PC-9 (cell line): ENCODE measurements at regions not wholly inside any gene's neighbourhood (a gene's known extent, or its start where the extent isn't known, plus 50 kb on each side); places are given as distances from the start of the nearest gene placed in this dataset.

ENCODE experiments used
- BruUV-seq: library from RNA; stranded (reverse); fragments of 400-500 nt; replicated peaks from 2 replicates; lab custom pipeline; 2021; lab: Mats Ljungman, UMichigan
- CTCF ChIA-PET: fragments of 300-600 bp; sonication (Branson Sonifier 250); formaldehyde crosslinking; loops from one replicate; lab custom pipeline; 2022; ENCODE audit warnings: antibody characterized with exemption; lab: Charles Lee
- POLR2A ChIA-PET: fragments of 300-600 bp; sonication (Branson Sonifier 250); formaldehyde crosslinking; loops from one replicate; lab custom pipeline; 2022; ENCODE audit warnings: antibody characterized with exemption; ENCODE audit not compliant: unreplicated experiment; lab: Charles Lee
- DNase-seq, 2 experiments: peaks; one replicate each; pipeline versions ENCODE4 v3.0.0 to v3.0.0-alpha.2; 2015 to 2022; ENCODE audit warnings: mixed read lengths in 1 of 2
- H2AFZ ChIP-seq: fragments of 200-600 bp; sonication (generic); 2 replicates; pipeline ENCODE4 v1.8.1; 2017; ENCODE audit warnings: antibody characterized with exemption
- H3F3A ChIP-seq: fragments of 200-600 bp; sonication (generic); 2 replicates; pipeline ENCODE4 v1.8.1; 2017; ENCODE audit warnings: antibody characterized with exemption, mild to moderate bottlenecking, low read depth; ENCODE audit not compliant: insufficient read depth
- H3K27ac ChIP-seq: fragments of 200-600 bp; sonication (generic); 2 replicates; pipeline ENCODE4 v1.6.1; 2016; ENCODE audit warnings: mixed run types
- H3K27me3 ChIP-seq: fragments of 200-600 bp; sonication (generic); 2 replicates; pipeline ENCODE4 v1.6.1; 2016; ENCODE audit warnings: low read depth, mixed run types; ENCODE audit not compliant: insufficient read depth
- H3K36me3 ChIP-seq: fragments of 200-600 bp; sonication (generic); 2 replicates; pipeline ENCODE4 v1.6.1; 2016; ENCODE audit warnings: low read depth, mixed run types
- H3K4me1 ChIP-seq: fragments of 200-600 bp; sonication (generic); replicated peaks from 2 replicates; pipeline ENCODE4 v1.6.1; 2016; ENCODE audit warnings: mixed run types; ENCODE audit not compliant: insufficient read depth
- H3K4me2 ChIP-seq: fragments of 200-600 bp; sonication (generic); 2 replicates; pipeline ENCODE4 v1.6.1; 2017; ENCODE audit warnings: mixed run types
- H3K4me3 ChIP-seq: fragments of 200-600 bp; sonication (generic); 2 replicates; pipeline ENCODE4 v1.6.1; 2016; ENCODE audit warnings: mixed run types
- H3K79me2 ChIP-seq: fragments of 200-600 bp; sonication (generic); 2 replicates; pipeline ENCODE4 v1.6.1; 2017; ENCODE audit warnings: low read depth, mixed run types
- H3K9me2 ChIP-seq: fragments of 200-600 bp; sonication (generic); 2 replicates; pipeline ENCODE4 v1.8.1; 2017; ENCODE audit warnings: mild to moderate bottlenecking; ENCODE audit not compliant: insufficient read depth
- H3K9me3 ChIP-seq: fragments of 200-600 bp; sonication (generic); 2 replicates; pipeline ENCODE4 v1.8.1; 2016; ENCODE audit warnings: low read depth; ENCODE audit not compliant: insufficient read depth
- H4K20me1 ChIP-seq: fragments of 200-600 bp; sonication (generic); 2 replicates; pipeline ENCODE4 v1.8.1; 2017; ENCODE audit not compliant: insufficient read depth
- EZH2 ChIP-seq: fragments of 200-600 bp; sonication (generic); IDR thresholded peaks from 2 replicates; pipeline ENCODE4 v1.8.0; 2017; ENCODE audit warnings: antibody characterized with exemption, low read depth
- intact Hi-C: fragments of 100-400 bp; cut with micrococcal nuclease; formaldehyde crosslinking; loops from one replicate; pipeline ENCODE4 v1.10.0; 2022; ENCODE audit not compliant: unreplicated experiment
- TF ChIP-seq, protein P1 (sequence below): fragments of 200-600 bp; sonication (generic); conservative IDR thresholded peaks from 2 replicates; pipeline ENCODE4 v1.6.1; 2017; ENCODE audit warnings: mixed run types, antibody characterized with exemption, mild to moderate bottlenecking, moderate library complexity

DNA sequence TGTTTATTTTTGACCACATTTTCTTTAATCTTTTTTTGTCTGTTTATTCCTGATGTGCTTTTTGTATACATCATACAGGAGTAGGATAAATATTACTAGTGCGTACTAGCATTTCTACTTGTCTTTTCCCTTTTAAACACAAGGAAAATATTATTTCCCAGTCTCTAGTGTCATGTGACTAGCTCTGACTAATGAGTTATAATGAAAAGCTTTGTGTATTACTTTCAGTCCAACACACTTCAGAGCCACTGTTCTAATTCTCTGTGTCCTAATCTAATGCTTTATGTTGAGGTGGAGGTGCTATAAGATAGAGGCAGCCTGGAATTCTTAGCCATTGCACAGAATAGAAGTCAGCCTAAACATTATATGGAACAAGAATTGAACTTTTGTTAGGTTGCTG, 65.0 kb upstream of the RAB18 start:
- TF ChIP-seq, protein P1, sequence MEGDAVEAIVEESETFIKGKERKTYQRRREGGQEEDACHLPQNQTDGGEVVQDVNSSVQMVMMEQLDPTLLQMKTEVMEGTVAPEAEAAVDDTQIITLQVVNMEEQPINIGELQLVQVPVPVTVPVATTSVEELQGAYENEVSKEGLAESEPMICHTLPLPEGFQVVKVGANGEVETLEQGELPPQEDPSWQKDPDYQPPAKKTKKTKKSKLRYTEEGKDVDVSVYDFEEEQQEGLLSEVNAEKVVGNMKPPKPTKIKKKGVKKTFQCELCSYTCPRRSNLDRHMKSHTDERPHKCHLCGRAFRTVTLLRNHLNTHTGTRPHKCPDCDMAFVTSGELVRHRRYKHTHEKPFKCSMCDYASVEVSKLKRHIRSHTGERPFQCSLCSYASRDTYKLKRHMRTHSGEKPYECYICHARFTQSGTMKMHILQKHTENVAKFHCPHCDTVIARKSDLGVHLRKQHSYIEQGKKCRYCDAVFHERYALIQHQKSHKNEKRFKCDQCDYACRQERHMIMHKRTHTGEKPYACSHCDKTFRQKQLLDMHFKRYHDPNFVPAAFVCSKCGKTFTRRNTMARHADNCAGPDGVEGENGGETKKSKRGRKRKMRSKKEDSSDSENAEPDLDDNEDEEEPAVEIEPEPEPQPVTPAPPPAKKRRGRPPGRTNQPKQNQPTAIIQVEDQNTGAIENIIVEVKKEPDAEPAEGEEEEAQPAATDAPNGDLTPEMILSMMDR, result no peak
- TF ChIP-seq EZH2, result no peak
- Histone ChIP-seq H2AFZ (no peak overlapping the region), H3K9me3 (no peaks in the 10 kb centered on the region), H3K4me1 (no peaks in the 10 kb centered on the region), H3K9me2 (no peaks in the 10 kb centered on the region), H3F3A (no peaks in the 10 kb centered on the region), H3K27me3 (0 out of 2 replicates have a peak, but pooled peaks cover 2% of the 10 kb centered on the region), H3K4me2 (no peak overlapping the region), H3K36me3 (no peaks in the 10 kb centered on the region), H4K20me1 (no peaks in the 10 kb centered on the region), H3K27ac (no peak overlapping the region), H3K4me3 (no peak overlapping the region), H3K79me2 (no peaks in the 10 kb centered on the region)
- DNase-seq, result no peak
- CTCF ChIA-PET, result no interaction called here
- no TSS peak for BruUV-seq
- POLR2A ChIA-PET, result no interaction called here
- intact Hi-C loops, result no loop called here

DNA sequence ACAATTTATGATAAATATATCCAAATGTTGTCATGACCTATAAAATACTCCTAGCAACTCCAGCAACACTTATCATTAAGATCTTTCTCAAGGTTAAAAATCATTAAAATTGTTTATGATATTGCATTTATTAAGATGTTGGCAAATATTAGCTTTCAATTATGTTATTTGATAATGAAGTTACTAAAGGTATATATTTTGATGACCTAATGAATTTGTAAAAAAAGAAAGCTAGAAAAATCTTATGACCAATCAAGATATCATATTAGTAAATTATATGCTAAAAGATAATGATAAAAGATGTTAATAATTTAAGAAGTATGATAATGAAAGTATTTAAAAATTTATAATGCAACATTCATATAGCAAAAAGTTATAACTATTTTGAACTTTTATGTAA, 66.3 kb upstream of the RAB18 start:
- TF ChIP-seq, protein P1, result no peak
- no peak for TF ChIP-seq EZH2
- H3K27me3 ChIP-seq, result 0 out of 2 replicates have a peak, but pooled peaks cover 2% of the 10 kb centered on the region
- intact Hi-C loops, result no loop called here
- H3K9me2 ChIP-seq, result no peaks in the 10 kb centered on the region
- no peaks in the 10 kb centered on the region for H3K79me2 ChIP-seq
- ChIA-PET POLR2A (no interaction called here), CTCF (no interaction called here)
- DNase-seq, result no peak
- BruUV-seq, result no TSS peak
- H3K9me3 ChIP-seq, result no peaks in the 10 kb centered on the region
- no peaks in the 10 kb centered on the region for H3K36me3 ChIP-seq
- H3K27ac ChIP-seq, result no peak overlapping the region
- H3K4me1 ChIP-seq, result no peaks in the 10 kb centered on the region
- H2AFZ ChIP-seq, result no peak overlapping the region
- no peaks in the 10 kb centered on the region for H4K20me1 ChIP-seq
- no peaks in the 10 kb centered on the region for H3F3A ChIP-seq
- no peak overlapping the region for H3K4me3 ChIP-seq
- no peak overlapping the region for H3K4me2 ChIP-seq

DNA sequence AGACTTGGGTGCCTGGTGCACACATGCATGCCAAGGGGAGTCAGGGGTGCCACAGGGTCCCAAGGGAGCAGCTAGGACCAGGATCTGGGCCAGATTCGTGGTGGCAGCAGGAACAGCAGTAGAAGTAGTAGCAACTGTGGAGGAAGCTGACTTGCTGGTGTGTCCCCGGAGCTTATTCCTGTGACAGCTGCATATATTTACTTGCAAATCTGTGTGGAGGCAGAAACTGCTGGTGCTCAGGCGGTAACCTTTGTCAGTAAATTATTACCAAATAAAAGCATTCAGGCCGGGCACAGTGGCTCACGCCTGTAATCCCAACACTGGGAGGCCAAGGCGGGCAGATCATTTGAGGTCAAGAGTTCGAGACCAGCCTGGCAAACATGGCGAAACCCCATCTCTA, 67.4 kb upstream of the RAB18 start:
- Histone ChIP-seq H3K36me3 (no peaks in the 10 kb centered on the region), H3K27me3 (0 out of 2 replicates have a peak, but pooled peaks cover 2% of the 10 kb centered on the region), H3K9me2 (no peaks in the 10 kb centered on the region), H3K4me2 (no peak overlapping the region), H4K20me1 (no peaks in the 10 kb centered on the region), H3K9me3 (no peaks in the 10 kb centered on the region), H3K4me1 (no peaks in the 10 kb centered on the region), H3K4me3 (no peak overlapping the region), H2AFZ (no peak overlapping the region), H3F3A (no peaks in the 10 kb centered on the region), H3K27ac (no peak overlapping the region), H3K79me2 (no peaks in the 10 kb centered on the region)
- TF ChIP-seq, protein P1, result no peak
- TF ChIP-seq EZH2, result no peak
- BruUV-seq, result no TSS peak
- CTCF ChIA-PET, result no interaction called here
- intact Hi-C loops, result no loop called here
- DNase-seq, result no peak
- POLR2A ChIA-PET, result no interaction called here
